HG03378 (cell line): ENCODE measurements at regions not wholly inside any gene's neighbourhood (a gene's known extent, or its start where the extent isn't known, plus 50 kb on each side); places are given as distances from the start of the nearest gene placed in this dataset.

Source experiments
- ATAC-seq: cut with Tn5 transposase; IDR thresholded peaks from one replicate; pipeline ENCODE4 v1.9.1; 2021; ENCODE audit warnings: mild to moderate bottlenecking, moderate library complexity; ENCODE audit not compliant: unreplicated experiment

GRCh38 chr11:115926138-115926537 is 421.9 kb upstream of the CADM1 start:
- no peak for ATAC-seq

GRCh38 chr11:115925568-115926090 is 421.4 kb upstream of the CADM1 start:
- ATAC-seq, result no peak

GRCh38 chr11:115924744-115925567 is 420.7 kb upstream of the CADM1 start:
- peak; percentile 90 for ATAC-seq

GRCh38 chr11:115922876-115923275 is 418.7 kb upstream of the CADM1 start:
- no peak for ATAC-seq

- ATAC-seq, result no peak
These were observed 417.8 kb upstream of the CADM1 start for GRCh38 chr11:115921986-115922385.

GRCh38 chr11:115921540-115921939 is 417.3 kb upstream of the CADM1 start:
- ATAC-seq, result no peak

- ATAC-seq, result no peak
These were observed 416.7 kb upstream of the CADM1 start for GRCh38 chr11:115920841-115921480.

- ATAC-seq, result peak; percentile 28
These were observed 415.9 kb upstream of the CADM1 start for GRCh38 chr11:115920092-115920461.

- ATAC-seq, result peak; percentile 52
These were observed 415.3 kb upstream of the CADM1 start for GRCh38 chr11:115919341-115920091.

GRCh38 chr11:115918576-115918975 is 414.4 kb upstream of the CADM1 start:
- ATAC-seq, result no peak

- no peak for ATAC-seq
These were observed 412.4 kb upstream of the CADM1 start for GRCh38 chr11:115916608-115917007.

GRCh38 chr11:115912484-115912945 is 408.3 kb upstream of the CADM1 start:
- peak; percentile 47 for ATAC-seq

GRCh38 chr11:115911613-115912346 is 407.6 kb upstream of the CADM1 start:
- no peak for ATAC-seq

GRCh38 chr11:115910379-115910778 is 406.2 kb upstream of the CADM1 start:
- no peak for ATAC-seq

GRCh38 chr11:115906171-115906570 is 402.0 kb upstream of the CADM1 start:
- no peak for ATAC-seq

- ATAC-seq, result no peak
These were observed 401.3 kb upstream of the CADM1 start for GRCh38 chr11:115905341-115906000.

- no peak for ATAC-seq
These were observed 399.0 kb upstream of the CADM1 start for GRCh38 chr11:115903179-115903578.

- ATAC-seq, result no peak
These were observed 396.9 kb upstream of the CADM1 start for GRCh38 chr11:115901069-115901468.

GRCh38 chr11:115900111-115900510 is 395.9 kb upstream of the CADM1 start:
- ATAC-seq, result no peak

GRCh38 chr11:115897707-115898106 is 393.5 kb upstream of the CADM1 start:
- no peak for ATAC-seq
